ENCODE measurements at regions not wholly inside any gene's neighbourhood (a gene's known extent, or its start where the extent isn't known, plus 50 kb on each side); places are given as distances from the start of the nearest gene placed in this dataset.
"Not testable (repeated sequence)": the region's sequence is repeated elsewhere in the genome, so short reads cannot be mapped to it uniquely, and the experiment has no call there.

GRCh38 chr2:16381511-16381910 is 284.1 kb downstream of the CYRIA start:
- CTCF ChIA-PET: no interaction called here
- peaks cover 8% of the 10 kb centered on the region for H3K27me3 Mint-ChIP-seq (ENCODE audit: unreplicated experiment)
- TF ChIP-seq CTCF (IDR thresholded peaks at IDR 0.05; ENCODE audit: unreplicated experiment): no peak
- intact Hi-C loops (cut with micrococcal nuclease; ENCODE audit: unreplicated experiment): no loop called here
- BruUV-seq (replicated peaks): no TSS peak
- DNase-seq: no peak
- no peak overlapping the region for H3K27ac Mint-ChIP-seq (ENCODE audit: unreplicated experiment)
- H3K36me3 Mint-ChIP-seq (ENCODE audit: insufficient read depth, unreplicated experiment): no peaks in the 10 kb centered on the region
- H3K9me3 Mint-ChIP-seq (ENCODE audit: low read depth, unreplicated experiment): peaks cover 6% of the 10 kb centered on the region
- H3K4me1 Mint-ChIP-seq (ENCODE audit: low read depth, unreplicated experiment): no peaks in the 10 kb centered on the region
- no peak overlapping the region for H3K4me3 Mint-ChIP-seq (ENCODE audit: low read depth, unreplicated experiment)

DNA sequence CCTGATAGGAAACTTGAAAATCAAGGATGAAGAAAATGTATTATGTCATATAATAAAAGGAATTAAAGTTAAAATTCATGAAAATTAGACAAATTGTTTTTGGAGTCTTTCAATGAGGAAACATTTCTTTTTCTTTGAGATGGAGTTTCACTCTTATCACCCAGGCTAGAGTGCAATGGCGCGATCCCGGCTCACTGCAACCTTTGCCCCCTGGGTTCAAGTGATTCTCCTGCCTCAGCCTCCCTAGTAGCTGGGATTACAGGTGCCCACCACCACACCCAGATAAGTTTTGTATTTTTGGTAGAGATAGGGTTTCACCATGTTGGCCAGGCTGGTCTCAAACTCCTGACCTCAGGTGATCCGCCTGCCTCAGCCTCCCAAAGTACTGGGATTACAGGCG is 285.7 kb downstream of the CYRIA start:
- H3K4me3 Mint-ChIP-seq (ENCODE audit: low read depth, unreplicated experiment); BruUV-seq (replicated peaks); DNase-seq; CTCF ChIA-PET; H3K27ac Mint-ChIP-seq (ENCODE audit: unreplicated experiment); H3K4me1 Mint-ChIP-seq (ENCODE audit: low read depth, unreplicated experiment); H3K36me3 Mint-ChIP-seq (ENCODE audit: insufficient read depth, unreplicated experiment); H3K9me3 Mint-ChIP-seq (ENCODE audit: low read depth, unreplicated experiment); intact Hi-C loops (cut with micrococcal nuclease; ENCODE audit: unreplicated experiment); H3K27me3 Mint-ChIP-seq (ENCODE audit: unreplicated experiment): not testable (repeated sequence)

DNA sequence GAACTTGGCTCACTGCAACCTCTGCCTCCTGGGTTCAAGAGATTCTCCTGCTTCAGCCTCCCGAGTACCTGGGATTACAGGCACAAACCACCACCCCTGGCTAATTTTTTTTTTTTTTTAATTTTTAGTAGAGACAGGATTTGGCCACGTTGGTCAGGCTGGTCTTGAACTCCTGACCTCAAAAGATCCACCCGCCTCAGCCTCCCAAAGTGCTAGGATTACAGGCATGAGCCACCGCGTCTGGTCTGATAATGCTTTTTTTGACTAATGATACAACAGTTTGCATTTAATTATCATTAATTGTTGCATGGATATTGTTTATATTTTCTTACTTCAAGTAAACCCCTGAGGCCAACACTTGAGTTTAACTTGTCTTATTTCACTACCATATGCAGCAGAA is 286.6 kb downstream of the CYRIA start:
- BruUV-seq (replicated peaks); CTCF ChIA-PET; H3K4me3 Mint-ChIP-seq (ENCODE audit: low read depth, unreplicated experiment); DNase-seq; H3K4me1 Mint-ChIP-seq (ENCODE audit: low read depth, unreplicated experiment); intact Hi-C loops (cut with micrococcal nuclease; ENCODE audit: unreplicated experiment); H3K36me3 Mint-ChIP-seq (ENCODE audit: insufficient read depth, unreplicated experiment); H3K9me3 Mint-ChIP-seq (ENCODE audit: low read depth, unreplicated experiment); H3K27ac Mint-ChIP-seq (ENCODE audit: unreplicated experiment); H3K27me3 Mint-ChIP-seq (ENCODE audit: unreplicated experiment): not testable (repeated sequence)

DNA sequence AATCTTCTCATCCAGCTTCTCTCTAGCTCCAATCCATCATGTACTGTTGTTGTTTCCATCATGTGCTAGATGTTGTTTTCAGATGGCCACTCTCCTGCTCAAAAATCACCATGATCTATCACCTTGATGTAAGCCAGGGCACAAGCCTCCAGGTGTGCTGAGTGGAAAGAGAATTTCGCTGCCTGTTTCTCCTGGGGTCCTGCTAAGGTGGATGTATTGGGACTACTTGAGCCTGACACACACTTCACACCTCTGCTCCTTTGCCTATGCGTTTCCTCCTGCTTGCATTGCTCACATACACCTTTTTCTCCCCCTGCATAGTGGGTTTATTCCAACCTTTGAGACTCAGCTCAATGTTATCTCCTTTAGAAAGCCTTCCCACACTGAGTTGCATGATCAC is 287.6 kb downstream of the CYRIA start:
- BruUV-seq (replicated peaks): no TSS peak
- no peak for TF ChIP-seq CTCF (IDR thresholded peaks at IDR 0.05; ENCODE audit: unreplicated experiment)
- DNase-seq: no peak
- H3K27ac Mint-ChIP-seq (ENCODE audit: unreplicated experiment): no peak overlapping the region
- intact Hi-C loops (cut with micrococcal nuclease; ENCODE audit: unreplicated experiment): no loop called here
- H3K27me3 Mint-ChIP-seq (ENCODE audit: unreplicated experiment): peaks cover 8% of the 10 kb centered on the region
- no peaks in the 10 kb centered on the region for H3K36me3 Mint-ChIP-seq (ENCODE audit: insufficient read depth, unreplicated experiment)
- CTCF ChIA-PET: no interaction called here
- H3K4me1 Mint-ChIP-seq (ENCODE audit: low read depth, unreplicated experiment): no peaks in the 10 kb centered on the region
- no peak overlapping the region for H3K4me3 Mint-ChIP-seq (ENCODE audit: low read depth, unreplicated experiment)
- peaks cover 6% of the 10 kb centered on the region for H3K9me3 Mint-ChIP-seq (ENCODE audit: low read depth, unreplicated experiment)

DNA sequence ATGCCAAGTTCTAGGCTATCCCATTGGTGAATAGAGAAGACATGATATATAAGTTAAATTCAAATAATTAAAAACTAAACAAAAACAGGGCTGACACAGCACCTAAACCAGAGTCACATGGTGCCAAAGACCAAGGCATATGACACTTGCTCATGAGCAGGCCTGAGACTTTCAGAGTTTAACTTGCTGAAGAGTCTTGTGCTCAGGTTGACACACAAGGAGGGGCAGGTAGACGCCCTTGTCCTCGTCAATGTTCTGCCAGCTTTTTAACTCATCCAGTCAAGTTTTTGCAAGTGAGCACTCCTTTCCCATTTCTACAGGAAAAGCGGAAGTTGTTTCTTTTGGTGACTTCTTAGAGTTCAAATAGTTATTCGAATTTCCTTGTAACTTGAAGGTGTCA is 289.7 kb downstream of the CYRIA start:
- no peaks in the 10 kb centered on the region for H3K4me1 Mint-ChIP-seq (ENCODE audit: low read depth, unreplicated experiment)
- no peak overlapping the region for H3K27ac Mint-ChIP-seq (ENCODE audit: unreplicated experiment)
- no TSS peak for BruUV-seq (replicated peaks)
- H3K36me3 Mint-ChIP-seq (ENCODE audit: insufficient read depth, unreplicated experiment): no peaks in the 10 kb centered on the region
- DNase-seq: no peak
- CTCF ChIA-PET: no interaction called here
- intact Hi-C loops (cut with micrococcal nuclease; ENCODE audit: unreplicated experiment): no loop called here
- peaks cover 3% of the 10 kb centered on the region for H3K27me3 Mint-ChIP-seq (ENCODE audit: unreplicated experiment)
- H3K4me3 Mint-ChIP-seq (ENCODE audit: low read depth, unreplicated experiment): no peak overlapping the region
- TF ChIP-seq CTCF (IDR thresholded peaks at IDR 0.05; ENCODE audit: unreplicated experiment): no peak
- H3K9me3 Mint-ChIP-seq (ENCODE audit: low read depth, unreplicated experiment): peaks cover 3% of the 10 kb centered on the region

Data from Calu3 (cell line).